NK-92 (cell line): ENCODE measurements at regions not wholly inside any gene's neighbourhood (a gene's known extent, or its start where the extent isn't known, plus 50 kb on each side); places are given as distances from the start of the nearest gene placed in this dataset.

Experiments
- DNase-seq: peaks from one replicate; lab custom pipeline; 2025; ENCODE audit not compliant: unreplicated experiment; lab: John Stamatoyannopoulos, UW

GRCh38 chr17:27240086-27240801, 53.7 kb upstream of the WSB1 start:
- no peak for DNase-seq

- no peak for DNase-seq
Observed at GRCh38 chr17:27240802-27241155, 53.1 kb upstream of the WSB1 start.

GRCh38 chr17:27241346-27241946, 52.5 kb upstream of the WSB1 start:
- DNase-seq, result no peak

- DNase-seq, result no peak
Observed at GRCh38 chr17:27242951-27243350, 51.0 kb upstream of the WSB1 start.

DNA sequence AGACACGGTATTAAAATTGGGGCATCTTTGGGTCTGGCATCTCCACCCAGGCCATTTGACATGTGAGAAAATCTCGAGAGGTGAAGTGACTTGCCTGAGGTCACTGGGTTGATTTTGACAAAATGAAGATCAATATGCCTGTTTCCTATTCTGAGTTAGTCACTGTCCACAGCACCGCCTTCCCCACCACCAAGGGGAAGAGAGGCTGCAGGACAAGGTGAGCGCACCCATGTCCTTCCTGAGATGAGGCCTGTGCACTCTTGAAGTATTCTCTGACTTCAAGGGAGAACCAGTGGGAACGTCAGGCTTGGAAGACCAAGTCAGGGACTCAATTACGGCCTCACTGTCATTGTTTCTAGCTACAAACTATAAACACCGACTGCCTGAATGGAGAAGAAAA, 49.9 kb upstream of the WSB1 start:
- DNase-seq, result no peak
